SK-N-SH (cell line): ENCODE measurements at regions not wholly inside any gene's neighbourhood (a gene's known extent, or its start where the extent isn't known, plus 50 kb on each side); places are given as distances from the start of the nearest gene placed in this dataset.

Source experiments
- CTCF ChIA-PET: fragments of 300-600, 350-600 bp; formaldehyde crosslinking; extraction: SDS; loops from one replicate; lab custom pipeline; 2021; lab: Yijun Ruan, JAX
- POLR2A ChIA-PET: fragments of 350-600 bp; sonication (Branson Sonifier 250); formaldehyde crosslinking; extraction: SDS; loops from one replicate; lab custom pipeline; 2020; ENCODE audit warnings: antibody characterized with exemption, inconsistent platforms; lab: Yijun Ruan, JAX
- DNase-seq: peaks from one replicate; pipeline ENCODE4 v3.0.0; 2012
- H2AFZ ChIP-seq: fragments of 200-600 bp; sonication (generic); 2 replicates; pipeline ENCODE4 v1.8.1; 2016; ENCODE audit warnings: antibody characterized with exemption, mild to moderate bottlenecking, low read depth
- H3F3A ChIP-seq: fragments of 200-600 bp; sonication (generic); replicated peaks from 2 replicates; pipeline ENCODE3; 2016; ENCODE audit warnings: antibody characterized with exemption, mild to moderate bottlenecking; ENCODE audit not compliant: insufficient read depth
- H3K27ac ChIP-seq, 2 experiments: fragments of 200-500 bp in 1 of 2; fragments of 200-600 bp in 1 of 2; sonication (Bioruptor generic) in 1 of 2; sonication (generic), shearing (Covaris generic) in 1 of 2; 2 replicates each; pipeline versions ENCODE4 v1.5.1 to v1.6.1; 2014 to 2016; ENCODE audit warnings: low read depth in 2 of 2, inconsistent platforms in 1 of 2, low read length in 1 of 2, mild to moderate bottlenecking in 1 of 2, mixed read lengths in 1 of 2
- H3K27me3 ChIP-seq: fragments of 200-600 bp; sonication (generic), shearing (Covaris generic); 2 replicates; pipeline ENCODE4 v1.6.1; 2016; ENCODE audit warnings: mixed run types; ENCODE audit not compliant: insufficient read depth
- H3K36me3 ChIP-seq, 2 experiments: fragments of 200-500 bp in 1 of 2; fragments of 200-600 bp in 1 of 2; sonication (Bioruptor generic) in 1 of 2; sonication (generic) in 1 of 2; replicated peaks in 1 of 2; 2 replicates each; pipeline versions ENCODE3 to v1.5.1; 2014 to 2016; ENCODE audit warnings: low read length in 1 of 2, mild to moderate bottlenecking in 1 of 2; ENCODE audit not compliant: insufficient read depth in 2 of 2, control insufficient read depth in 1 of 2
- H3K4me1 ChIP-seq, 2 experiments: fragments of 200-500 bp in 1 of 2; fragments of 200-600 bp in 1 of 2; sonication (Bioruptor generic) in 1 of 2; sonication (generic), shearing (Covaris generic) in 1 of 2; 2 replicates each; pipeline versions ENCODE4 v1.5.1 to v1.6.1; 2014 to 2016; ENCODE audit warnings: low read depth in 1 of 2, low read length in 1 of 2, mixed run types in 1 of 2; ENCODE audit not compliant: insufficient read depth in 2 of 2, control insufficient read depth in 1 of 2
- H3K4me2 ChIP-seq: fragments of 200-600 bp; sonication (generic), shearing (Covaris generic); 2 replicates; pipeline ENCODE4 v1.6.1; 2017; ENCODE audit warnings: mixed run types
- H3K4me3 ChIP-seq, 2 experiments: fragments of 200-500 bp in 1 of 2; fragments of 200-600 bp in 1 of 2; sonication (Bioruptor generic) in 1 of 2; sonication (generic), shearing (Covaris generic) in 1 of 2; 2 replicates each; pipeline versions ENCODE4 v1.5.1 to v1.8.1; 2014 to 2016; ENCODE audit warnings: low read depth in 2 of 2, inconsistent platforms in 1 of 2, low read length in 1 of 2, mild to moderate bottlenecking in 1 of 2, mixed read lengths in 1 of 2, moderate library complexity in 1 of 2
- H3K79me2 ChIP-seq: fragments of 200-600 bp; sonication (generic); 2 replicates; pipeline ENCODE4 v1.8.1; 2017; ENCODE audit warnings: mild to moderate bottlenecking; ENCODE audit not compliant: insufficient read depth
- H3K9ac ChIP-seq: fragments of 200-600 bp; sonication (generic); 2 replicates; pipeline ENCODE4 v1.6.1; 2017; ENCODE audit warnings: mixed run types
- H3K9me2 ChIP-seq: fragments of 200-600 bp; sonication (generic); 2 replicates; pipeline ENCODE4 v1.6.1; 2017; ENCODE audit warnings: mixed run types
- H3K9me3 ChIP-seq: fragments of 200-600 bp; sonication (generic); 2 replicates; pipeline ENCODE4 v1.6.1; 2017; ENCODE audit warnings: mixed run types, mild to moderate bottlenecking, moderate library complexity
- H4K20me1 ChIP-seq: fragments of 200-600 bp; sonication (generic); 2 replicates; pipeline ENCODE4 v1.6.1; 2017; ENCODE audit warnings: mild to moderate bottlenecking, mixed run types; ENCODE audit not compliant: insufficient read depth
- CTCF ChIP-seq: fragments of 200-600 bp; sonication (generic); IDR thresholded peaks from 2 replicates; pipeline ENCODE4 v1.6.1; 2017; ENCODE audit warnings: antibody characterized with exemption, mild to moderate bottlenecking, moderate library complexity
- EZH2phosphoT487 ChIP-seq: fragments of 200-600 bp; sonication (generic); IDR thresholded peaks from 2 replicates; pipeline ENCODE4 v1.6.1; 2017; ENCODE audit warnings: low read depth, mixed run types, mild to moderate bottlenecking, antibody characterized with exemption, moderate library complexity, borderline replicate concordance
- GABPA ChIP-seq: IDR thresholded peaks from 2 replicates; pipeline ENCODE4 v1.4.0; 2012; ENCODE audit warnings: low read depth, mild to moderate bottlenecking
- IRF3 ChIP-seq: fragments of 150-350 bp; IDR thresholded peaks from 2 replicates; pipeline ENCODE4 v1.6.1; 2016; ENCODE audit warnings: mild to moderate bottlenecking, low read depth, low read length
- MEF2A ChIP-seq: IDR thresholded peaks from 2 replicates; pipeline ENCODE4 v1.4.0; 2012; ENCODE audit warnings: low read depth, borderline replicate concordance
- MXI1 ChIP-seq: IDR thresholded peaks from 2 replicates; pipeline ENCODE4 v1.6.1; 2012; ENCODE audit warnings: mild to moderate bottlenecking, low read depth, low read length, improper control_type of control experiment
- NFIC ChIP-seq: IDR thresholded peaks from 2 replicates; pipeline ENCODE4 v1.4.0; 2012; ENCODE audit warnings: borderline replicate concordance
- POLR2AphosphoS5 ChIP-seq: IDR thresholded peaks from 2 replicates; pipeline ENCODE4 v1.6.1; 2012; ENCODE audit warnings: low read depth, low read length
- RAD21 ChIP-seq: IDR thresholded peaks from 2 replicates; pipeline ENCODE4 v1.6.1; 2012; ENCODE audit warnings: mild to moderate bottlenecking, low read length
- RCOR1 ChIP-seq: fragments of 150-350 bp; IDR thresholded peaks from 2 replicates; pipeline ENCODE4 v1.6.1; 2017; ENCODE audit warnings: antibody characterized with exemption, low read length
- REST ChIP-seq: IDR thresholded peaks from 2 replicates; pipeline ENCODE4 v1.6.1; 2012; ENCODE audit warnings: mild to moderate bottlenecking, low read depth, low read length, moderate library complexity
- RFX5 ChIP-seq: IDR thresholded peaks from 2 replicates; pipeline ENCODE4 v1.6.1; 2012; ENCODE audit warnings: mild to moderate bottlenecking, improper control_type of control experiment, low read length
- RXRA ChIP-seq: IDR thresholded peaks from 2 replicates; pipeline ENCODE4 v1.4.0; 2012; ENCODE audit warnings: low read depth, mild to moderate bottlenecking, borderline replicate concordance
- SIN3A ChIP-seq: IDR thresholded peaks from 2 replicates; pipeline ENCODE4 v1.6.1; 2012; ENCODE audit warnings: low read depth, mild to moderate bottlenecking, low read length, moderate library complexity, borderline replicate concordance
- SMC3 ChIP-seq: IDR thresholded peaks from 2 replicates; pipeline ENCODE4 v1.6.1; 2012; ENCODE audit warnings: low read depth, low read length, improper control_type of control experiment
- TAF1 ChIP-seq: IDR thresholded peaks from 2 replicates; pipeline ENCODE4 v1.6.1; 2012; ENCODE audit warnings: low read depth, mild to moderate bottlenecking, low read length, moderate library complexity, borderline replicate concordance
- TEAD4 ChIP-seq: IDR thresholded peaks from 2 replicates; pipeline ENCODE4 v1.4.0; 2012; ENCODE audit warnings: mild to moderate bottlenecking, borderline replicate concordance; ENCODE audit not compliant: insufficient read depth
- YY1 ChIP-seq: IDR thresholded peaks from 2 replicates; pipeline ENCODE4 v1.4.0; 2012; ENCODE audit warnings: low read depth, mild to moderate bottlenecking
- ZBTB33 ChIP-seq: IDR thresholded peaks from 2 replicates; pipeline ENCODE4 v1.4.0; 2012; ENCODE audit warnings: low read depth, borderline replicate concordance
- WGBS: methylation state at CpG from one replicate; pipeline ENCODE4 v1.1.6; 2017; ENCODE audit warnings: low lambda C conversion rate; 5-methylcytosine and 5-hydroxymethylcytosine counted together

- H3K9ac ChIP-seq: no peak overlapping the region
- peak overlapping the region in 1 of 2 experiments; percentile 94; a peak in 2 of 4 replicates for H3K27ac ChIP-seq
- H3F3A ChIP-seq: no peaks in the 10 kb centered on the region
- no peak for TF ChIP-seq POLR2AphosphoS5
- TF ChIP-seq RAD21: no peak
- no peak for TF ChIP-seq TEAD4
- no peak for TF ChIP-seq GABPA
- TF ChIP-seq SMC3: no peak
- TF ChIP-seq TAF1: no peak
- no peaks in the 10 kb centered on the region for H3K9me3 ChIP-seq
- H3K79me2 ChIP-seq: no peaks in the 10 kb centered on the region
- no peak for DNase-seq
- H3K4me2 ChIP-seq: no peak overlapping the region
- H3K36me3 ChIP-seq: no peaks in the 10 kb centered on the region
- ChIA-PET POLR2A (no interaction called here), CTCF (interaction anchor here (1.0 to 4.7 kb wide), 8 partner anchors 12 to 454 kb away, joined by 3 to 37 read pairs (median 4); partner anchors contain the start of gene FSTL4)
- H3K27me3 ChIP-seq: no peaks in the 10 kb centered on the region
- 61% methylated on average over 4 of the region's 4 CpGs for WGBS
- no peak overlapping the region for H3K4me3 ChIP-seq
- no peak overlapping the region for H2AFZ ChIP-seq
- no peaks in the 10 kb centered on the region for H3K9me2 ChIP-seq
- H3K4me1 ChIP-seq: peaks cover 0 to 46% of the 10 kb centered on the region in 2 experiments; a peak in 2 of 4 replicates
- H4K20me1 ChIP-seq: no peaks in the 10 kb centered on the region
Measured at GRCh38 chr5:133701871-133702270, 89.5 kb upstream of the FSTL4 start.

GRCh38 chr5:133700251-133700650, 87.9 kb upstream of the FSTL4 start:
- Histone ChIP-seq H3K4me1 (peaks cover 0 to 43% of the 10 kb centered on the region in 2 experiments; a peak in 2 of 4 replicates), H3K4me3 (no peak overlapping the region), H3F3A (no peaks in the 10 kb centered on the region), H3K27ac (no peak overlapping the region), H3K79me2 (no peaks in the 10 kb centered on the region), H3K9ac (no peak overlapping the region), H3K27me3 (no peaks in the 10 kb centered on the region), H3K4me2 (no peak overlapping the region), H4K20me1 (no peaks in the 10 kb centered on the region), H3K36me3 (no peaks in the 10 kb centered on the region), H2AFZ (no peak overlapping the region), H3K9me2 (no peaks in the 10 kb centered on the region), H3K9me3 (no peaks in the 10 kb centered on the region)
- WGBS: 50% methylated on average over 1 of the region's 2 CpGs
- CTCF ChIA-PET: interaction anchor here (1.0 to 4.7 kb wide), 3 partner anchors 12 to 278 kb away, joined by 4 to 37 read pairs (median 5); no protein-coding TSS in a partner anchor
- DNase-seq: no peak
- POLR2A ChIA-PET: no interaction called here
- TF ChIP-seq RXRA: no peak
- TF ChIP-seq CTCF: no peak
- no peak for TF ChIP-seq RCOR1
- TF ChIP-seq REST: no peak
- TF ChIP-seq EZH2phosphoT487: no peak
- TF ChIP-seq MEF2A: no peak
- no peak for TF ChIP-seq MXI1
- no peak for TF ChIP-seq YY1
- no peak for TF ChIP-seq SIN3A
- no peak for TF ChIP-seq IRF3
- no peak for TF ChIP-seq RFX5
- TF ChIP-seq ZBTB33: no peak
- TF ChIP-seq NFIC: no peak
